Mesenchymal stem cell (in vitro differentiated cells and primary cell): ENCODE measurements at regions not wholly inside any gene's neighbourhood (a gene's known extent, or its start where the extent isn't known, plus 50 kb on each side); places are given as distances from the start of the nearest gene placed in this dataset.

ENCODE experiments used
- DNase-seq: peaks from one replicate; pipeline ENCODE4 v3.0.0-alpha.2; 2013
- H2AFZ ChIP-seq: one replicate; pipeline ENCODE4 v1.6.1; 2013; ENCODE audit warnings: low read depth, mild to moderate bottlenecking, control low read depth, inconsistent platforms, low read length, moderate library complexity
- H2AK5ac ChIP-seq: 2 replicates; pipeline ENCODE4 v1.6.1; 2013; ENCODE audit warnings: low read length, moderate library complexity, mild to moderate bottlenecking, inconsistent platforms; ENCODE audit not compliant: severe bottlenecking
- H2BK120ac ChIP-seq: one replicate; pipeline ENCODE4 v1.6.1; 2013; ENCODE audit warnings: low read depth, mild to moderate bottlenecking, inconsistent platforms, low read length, moderate library complexity
- H2BK12ac ChIP-seq, 2 experiments: one replicate each; pipeline ENCODE4 v1.6.1; 2013; ENCODE audit warnings: inconsistent platforms in 2 of 2, low read length in 2 of 2, mild to moderate bottlenecking in 2 of 2, moderate library complexity in 2 of 2, control low read depth in 1 of 2
- H2BK15ac ChIP-seq: one replicate; pipeline ENCODE4 v1.6.1; 2013; ENCODE audit warnings: mild to moderate bottlenecking, low read depth, inconsistent platforms; ENCODE audit not compliant: poor library complexity, severe bottlenecking
- H2BK5ac ChIP-seq: 2 replicates; pipeline ENCODE4 v1.6.1; 2013; ENCODE audit warnings: low read depth, mild to moderate bottlenecking, low read length, control low read depth, inconsistent platforms; ENCODE audit not compliant: poor library complexity, severe bottlenecking
- H3K14ac ChIP-seq, 2 experiments: one replicate each; pipeline ENCODE4 v1.6.1; 2013; ENCODE audit warnings: inconsistent platforms in 2 of 2, low read length in 2 of 2, control low read depth in 1 of 2, mild to moderate bottlenecking in 1 of 2, moderate library complexity in 1 of 2
- H3K18ac ChIP-seq, 2 experiments: one replicate each; pipeline ENCODE4 v1.6.1; 2013; ENCODE audit warnings: inconsistent platforms in 2 of 2, low read length in 2 of 2, control low read depth in 1 of 2, low read depth in 1 of 2, mild to moderate bottlenecking in 1 of 2
- H3K23ac ChIP-seq, 2 experiments: one replicate each; pipeline ENCODE4 v1.6.1; 2013; ENCODE audit warnings: inconsistent platforms in 2 of 2, low read length in 2 of 2, mild to moderate bottlenecking in 2 of 2, moderate library complexity in 2 of 2, control low read depth in 1 of 2
- H3K27ac ChIP-seq: 2 replicates; pipeline ENCODE4 v1.5.1; 2013; ENCODE audit warnings: mild to moderate bottlenecking, moderate library complexity, low read length, control low read depth, inconsistent platforms; ENCODE audit not compliant: poor library complexity, severe bottlenecking
- H3K27me3 ChIP-seq, 2 experiments: 2 replicates each; pipeline versions ENCODE4 v1.6.1 to v1.7.0; 2013; ENCODE audit warnings: low read length in 2 of 2, mild to moderate bottlenecking in 2 of 2, moderate library complexity in 2 of 2, control low read depth in 1 of 2, inconsistent platforms in 1 of 2; ENCODE audit not compliant: control insufficient read depth in 1 of 2, insufficient read depth in 1 of 2
- H3K36me3 ChIP-seq, 2 experiments: 2 replicates each; pipeline versions ENCODE4 v1.6.1 to v1.7.0; 2013; ENCODE audit warnings: low read length in 2 of 2, control low read depth in 1 of 2, inconsistent platforms in 1 of 2, low read depth in 1 of 2, mild to moderate bottlenecking in 1 of 2; ENCODE audit not compliant: insufficient read depth in 2 of 2, control insufficient read depth in 1 of 2
- H3K4ac ChIP-seq, 2 experiments: one replicate each; pipeline ENCODE4 v1.6.1; 2013; ENCODE audit warnings: inconsistent platforms in 2 of 2, low read length in 2 of 2, mild to moderate bottlenecking in 2 of 2, moderate library complexity in 2 of 2, control low read depth in 1 of 2, low read depth in 1 of 2
- H3K4me1 ChIP-seq: 2 replicates; pipeline ENCODE4 v1.6.1; 2013; ENCODE audit warnings: low read depth, low read length, control low read depth; ENCODE audit not compliant: control insufficient read depth, insufficient read depth
- H3K4me2 ChIP-seq: 2 replicates; pipeline ENCODE4 v1.6.1; 2013; ENCODE audit warnings: low read length, mild to moderate bottlenecking, inconsistent platforms; ENCODE audit not compliant: poor library complexity, severe bottlenecking
- H3K4me3 ChIP-seq, 2 experiments: 2 replicates each; pipeline versions ENCODE4 v1.5.1 to v1.7.0; 2013; ENCODE audit warnings: low read length in 2 of 2, mild to moderate bottlenecking in 2 of 2, control low read depth in 1 of 2, low read depth in 1 of 2; ENCODE audit not compliant: insufficient read depth in 1 of 2
- H3K79me1 ChIP-seq: replicated peaks from 2 replicates; pipeline ENCODE4 v1.6.1; 2013; ENCODE audit warnings: mild to moderate bottlenecking, control low read depth, low read length, inconsistent platforms; ENCODE audit not compliant: poor library complexity, severe bottlenecking
- H3K9ac ChIP-seq: 2 replicates; pipeline ENCODE4 v1.7.0; 2013; ENCODE audit warnings: mild to moderate bottlenecking, low read length, moderate library complexity
- H3K9me3 ChIP-seq: 2 replicates; pipeline ENCODE4 v1.7.0; 2013; ENCODE audit warnings: mild to moderate bottlenecking, low read length; ENCODE audit not compliant: control insufficient read depth
- H4K8ac ChIP-seq: one replicate; pipeline ENCODE4 v1.6.1; 2013; ENCODE audit warnings: inconsistent platforms, mild to moderate bottlenecking, low read length, moderate library complexity
- H4K91ac ChIP-seq: one replicate; pipeline ENCODE4 v1.6.1; 2013; ENCODE audit warnings: mild to moderate bottlenecking, low read length, inconsistent platforms
- WGBS: methylation state at CpG from one replicate; pipeline ENCODE4 v1.1.7; 2013; ENCODE audit warnings: mixed read lengths; 5-methylcytosine and 5-hydroxymethylcytosine counted together

GRCh38 chr7:84820481-84820880 is 366.4 kb downstream of the SEMA3D start:
- Histone ChIP-seq H3K4me2 (no peak overlapping the region), H2AFZ (no peak overlapping the region), H3K27ac (no peak overlapping the region), H4K91ac (no peak overlapping the region), H3K4ac (no peak overlapping the region), H3K9me3 (no peaks in the 10 kb centered on the region), H3K36me3 (no peaks in the 10 kb centered on the region), H3K18ac (no peak overlapping the region), H2AK5ac (no peak overlapping the region), H3K14ac (no peak overlapping the region), H3K9ac (no peak overlapping the region), H4K8ac (no peak overlapping the region), H3K27me3 (no peaks in the 10 kb centered on the region), H3K4me3 (no peak overlapping the region), H2BK5ac (no peak overlapping the region), H2BK12ac (no peak overlapping the region), H3K23ac (no peak overlapping the region), H3K4me1 (no peaks in the 10 kb centered on the region), H3K79me1 (no peaks in the 10 kb centered on the region), H2BK120ac (no peak overlapping the region), H2BK15ac (no peak overlapping the region)
- 0% methylated on average over 1 of the region's 2 CpGs for WGBS
- no peak for DNase-seq

- no peaks in the 10 kb centered on the region for H3K36me3 ChIP-seq
- no peaks in the 10 kb centered on the region for H3K27me3 ChIP-seq
- no peak overlapping the region for H2BK120ac ChIP-seq
- H2BK12ac ChIP-seq, result no peak overlapping the region
- H3K9ac ChIP-seq, result no peak overlapping the region
- no peak overlapping the region for H2AK5ac ChIP-seq
- H2AFZ ChIP-seq, result no peak overlapping the region
- no peak overlapping the region for H3K23ac ChIP-seq
- no peak overlapping the region for H4K91ac ChIP-seq
- no peak for DNase-seq
- H2BK15ac ChIP-seq, result no peak overlapping the region
- 85% methylated on average over 1 of the region's 1 CpG for WGBS
- H3K18ac ChIP-seq, result no peak overlapping the region
- H3K14ac ChIP-seq, result no peak overlapping the region
- no peak overlapping the region for H4K8ac ChIP-seq
- no peaks in the 10 kb centered on the region for H3K9me3 ChIP-seq
- H3K4me1 ChIP-seq, result no peaks in the 10 kb centered on the region
- H3K4me3 ChIP-seq, result no peak overlapping the region
- no peak overlapping the region for H3K4ac ChIP-seq
- no peak overlapping the region for H3K4me2 ChIP-seq
- no peak overlapping the region for H3K27ac ChIP-seq
- no peak overlapping the region for H2BK5ac ChIP-seq
- H3K79me1 ChIP-seq, result no peaks in the 10 kb centered on the region
These were observed 369.8 kb downstream of the SEMA3D start for GRCh38 chr7:84817016-84817415.

DNA sequence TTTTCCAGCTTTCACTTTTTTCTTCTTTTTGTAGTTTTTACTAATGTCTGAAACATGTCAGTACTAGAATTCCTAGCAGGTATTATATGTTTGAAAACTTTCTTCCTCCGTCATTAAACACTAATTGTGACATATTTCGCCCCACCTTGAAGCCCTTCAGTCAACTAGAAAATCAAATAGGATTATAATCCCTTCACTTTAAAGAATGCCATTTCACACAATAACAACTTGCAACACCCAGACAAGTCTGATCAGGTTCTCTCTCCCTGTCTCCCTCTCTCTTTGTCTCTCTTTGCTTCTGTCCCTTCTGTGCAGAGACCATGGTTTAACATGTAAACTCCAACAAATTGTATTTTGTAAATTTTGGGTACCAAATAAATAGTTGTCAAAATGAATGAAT is 373.5 kb downstream of the SEMA3D start:
- Histone ChIP-seq H2BK5ac (no peak overlapping the region), H4K8ac (no peak overlapping the region), H3K4ac (no peak overlapping the region), H3K4me2 (no peak overlapping the region), H3K18ac (no peak overlapping the region), H2BK15ac (no peak overlapping the region), H4K91ac (no peak overlapping the region), H3K9ac (no peak overlapping the region), H3K4me1 (no peaks in the 10 kb centered on the region), H2AK5ac (no peak overlapping the region), H3K14ac (no peak overlapping the region), H3K79me1 (no peaks in the 10 kb centered on the region), H3K23ac (no peak overlapping the region), H2AFZ (no peak overlapping the region), H3K27ac (no peak overlapping the region), H2BK120ac (no peak overlapping the region), H2BK12ac (no peak overlapping the region), H3K9me3 (no peaks in the 10 kb centered on the region), H3K27me3 (no peaks in the 10 kb centered on the region), H3K36me3 (no peaks in the 10 kb centered on the region), H3K4me3 (no peak overlapping the region)
- 91% methylated on average over 2 of the region's 2 CpGs for WGBS
- DNase-seq, result no peak

GRCh38 chr7:84812021-84812420 is 374.8 kb downstream of the SEMA3D start:
- Histone ChIP-seq H2BK120ac (no peak overlapping the region), H3K9ac (no peak overlapping the region), H2BK5ac (no peak overlapping the region), H3K27me3 (no peaks in the 10 kb centered on the region), H2AK5ac (no peak overlapping the region), H3K23ac (no peak overlapping the region), H3K4me3 (no peak overlapping the region), H4K91ac (no peak overlapping the region), H2BK12ac (no peak overlapping the region), H3K79me1 (no peaks in the 10 kb centered on the region), H2AFZ (no peak overlapping the region), H3K27ac (no peak overlapping the region), H2BK15ac (no peak overlapping the region), H4K8ac (no peak overlapping the region), H3K36me3 (no peaks in the 10 kb centered on the region), H3K4me1 (no peaks in the 10 kb centered on the region), H3K4me2 (no peak overlapping the region), H3K18ac (no peak overlapping the region), H3K14ac (no peak overlapping the region), H3K4ac (no peak overlapping the region), H3K9me3 (no peaks in the 10 kb centered on the region)
- 91% methylated on average over 2 of the region's 2 CpGs for WGBS
- no peak for DNase-seq
